Suprapubic skin (tissue), 4 donors: ENCODE measurements at regions not wholly inside any gene's neighbourhood (a gene's known extent, or its start where the extent isn't known, plus 50 kb on each side); places are given as distances from the start of the nearest gene placed in this dataset.

Experiments used
- DNase-seq, 2 donors: peaks; one replicate each; pipeline ENCODE4 v3.0.0-alpha.2; 2019; ENCODE audit warnings: low spot score in 2 of 2
- H3K27ac ChIP-seq: fragments of 200-600 bp; sonication (generic); one replicate; pipeline ENCODE4 v1.5.1; 2019
- H3K27me3 ChIP-seq: fragments of 200-600 bp; sonication (generic); one replicate; pipeline ENCODE4 v1.5.1; 2019
- H3K36me3 ChIP-seq: fragments of 200-600 bp; sonication (generic); one replicate; pipeline ENCODE4 v1.5.1; 2019
- H3K4me1 ChIP-seq: fragments of 200-600 bp; sonication (generic); one replicate; pipeline ENCODE4 v1.5.1; 2019
- H3K4me3 ChIP-seq: fragments of 200-600 bp; sonication (generic); one replicate; pipeline ENCODE4 v1.5.1; 2019; ENCODE audit warnings: mild to moderate bottlenecking
- H3K9me3 ChIP-seq: fragments of 200-600 bp; sonication (generic); one replicate; pipeline ENCODE4 v1.5.1; 2019
- EP300 ChIP-seq: sonication (generic); formaldehyde crosslinking; IDR thresholded peaks from one replicate; pipeline ENCODE4 v1.6.1; 2017; ENCODE audit warnings: antibody characterized with exemption
- POLR2A ChIP-seq, 2 donors: fragments of 450-650 bp; IDR thresholded peaks; one replicate each; pipeline ENCODE4 v1.6.1; 2017; ENCODE audit warnings: antibody characterized with exemption in 2 of 2, mild to moderate bottlenecking in 2 of 2, moderate library complexity in 2 of 2
- POLR2AphosphoS5 ChIP-seq, 3 donors: sonication (generic); formaldehyde crosslinking; IDR thresholded peaks; one replicate each; pipeline ENCODE4 v1.6.1; 2017; ENCODE audit warnings: antibody characterized with exemption in 3 of 3
- WGBS: methylation state at CpG from one replicate; pipeline ENCODE4 v1.1.5; 2018; 5-methylcytosine and 5-hydroxymethylcytosine counted together
- TF ChIP-seq, protein P1 (sequence below), 2 donors: fragments of 200-600 bp in 1 of 2; fragments of 450-650 bp in 1 of 2; sonication (generic) in 1 of 2; IDR thresholded peaks; one replicate each; pipeline ENCODE4 v1.5.1; 2016 to 2019; ENCODE audit warnings: antibody characterized with exemption in 2 of 2, mild to moderate bottlenecking in 1 of 2, moderate library complexity in 1 of 2

DNA sequence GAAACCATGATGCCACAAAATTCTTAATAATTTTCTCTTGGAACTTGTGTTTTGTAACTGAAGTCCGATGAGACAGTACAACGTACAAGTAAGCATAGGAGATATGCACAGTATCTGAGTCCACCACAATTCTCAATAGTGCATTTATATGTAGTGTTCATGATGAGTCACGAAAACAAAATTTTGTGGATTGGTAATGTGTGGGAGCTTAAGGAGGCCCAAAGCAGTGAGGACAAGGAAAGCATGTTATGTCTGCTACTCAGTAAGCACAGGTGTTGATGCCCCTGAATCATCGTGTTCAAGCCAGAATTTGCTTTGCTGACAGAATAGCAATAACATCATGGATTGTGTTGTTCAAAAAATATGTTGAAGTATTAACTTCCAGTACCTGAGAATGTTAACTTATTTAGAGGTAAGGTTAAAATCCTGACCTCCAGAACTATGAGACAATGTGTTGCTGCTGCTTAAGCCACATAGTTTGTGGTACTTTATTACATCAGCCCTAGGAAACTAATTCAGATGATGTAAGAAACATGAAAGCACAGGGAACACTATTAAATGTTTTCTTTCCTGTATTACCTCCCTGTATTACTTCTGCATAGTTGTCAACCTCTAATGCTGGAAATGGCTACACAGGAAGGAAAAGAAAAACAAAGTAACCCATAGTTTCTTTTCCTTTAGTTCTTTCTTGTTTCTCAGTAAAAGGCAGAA is 201.3 kb downstream of the SLITRK6 start:
- H3K4me3 ChIP-seq = no peak overlapping the region
- H3K9me3 ChIP-seq = no peaks in the 10 kb centered on the region
- no peaks in the 10 kb centered on the region for H3K4me1 ChIP-seq
- H3K36me3 ChIP-seq = no peaks in the 10 kb centered on the region
- TF ChIP-seq, protein P1, sequence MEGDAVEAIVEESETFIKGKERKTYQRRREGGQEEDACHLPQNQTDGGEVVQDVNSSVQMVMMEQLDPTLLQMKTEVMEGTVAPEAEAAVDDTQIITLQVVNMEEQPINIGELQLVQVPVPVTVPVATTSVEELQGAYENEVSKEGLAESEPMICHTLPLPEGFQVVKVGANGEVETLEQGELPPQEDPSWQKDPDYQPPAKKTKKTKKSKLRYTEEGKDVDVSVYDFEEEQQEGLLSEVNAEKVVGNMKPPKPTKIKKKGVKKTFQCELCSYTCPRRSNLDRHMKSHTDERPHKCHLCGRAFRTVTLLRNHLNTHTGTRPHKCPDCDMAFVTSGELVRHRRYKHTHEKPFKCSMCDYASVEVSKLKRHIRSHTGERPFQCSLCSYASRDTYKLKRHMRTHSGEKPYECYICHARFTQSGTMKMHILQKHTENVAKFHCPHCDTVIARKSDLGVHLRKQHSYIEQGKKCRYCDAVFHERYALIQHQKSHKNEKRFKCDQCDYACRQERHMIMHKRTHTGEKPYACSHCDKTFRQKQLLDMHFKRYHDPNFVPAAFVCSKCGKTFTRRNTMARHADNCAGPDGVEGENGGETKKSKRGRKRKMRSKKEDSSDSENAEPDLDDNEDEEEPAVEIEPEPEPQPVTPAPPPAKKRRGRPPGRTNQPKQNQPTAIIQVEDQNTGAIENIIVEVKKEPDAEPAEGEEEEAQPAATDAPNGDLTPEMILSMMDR (IDR thresholded peaks at IDR 0.05) = no peak
- TF ChIP-seq EP300 (no peak), POLR2A (IDR thresholded peaks at IDR 0.05) (no peak), POLR2AphosphoS5 (IDR thresholded peaks at IDR 0.05) (no peak)
- DNase-seq = no peak
- 84% methylated on average over 4 of the region's 4 CpGs for WGBS
- H3K27ac ChIP-seq = no peak overlapping the region
- H3K27me3 ChIP-seq = no peaks in the 10 kb centered on the region

DNA sequence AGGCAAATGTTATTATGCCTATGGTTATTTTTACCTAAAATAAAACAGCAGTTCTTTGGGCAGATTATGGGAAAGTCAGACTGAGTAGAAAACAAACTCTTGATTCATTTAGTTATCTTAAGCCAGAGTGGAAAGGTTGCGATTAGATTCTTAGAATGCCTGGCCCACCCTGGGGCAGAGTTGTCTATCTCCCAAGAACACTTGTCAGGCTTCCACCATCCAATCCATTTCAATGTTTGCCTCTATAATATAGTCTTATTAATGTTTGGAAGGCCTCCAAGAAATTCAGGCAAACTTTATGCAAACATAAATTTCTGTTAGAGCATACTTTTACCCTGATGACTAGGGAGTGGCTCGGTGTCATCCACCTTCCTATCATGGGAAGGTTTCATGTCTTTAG is 207.0 kb downstream of the SLITRK6 start:
- no peak for DNase-seq
- no peaks in the 10 kb centered on the region for H3K36me3 ChIP-seq
- H3K27ac ChIP-seq = no peak overlapping the region
- H3K27me3 ChIP-seq = no peaks in the 10 kb centered on the region
- H3K4me1 ChIP-seq = no peaks in the 10 kb centered on the region
- H3K9me3 ChIP-seq = no peaks in the 10 kb centered on the region
- no peak overlapping the region for H3K4me3 ChIP-seq
- WGBS = 76% methylated on average over 2 of the region's 2 CpGs
- TF ChIP-seq POLR2A (IDR thresholded peaks at IDR 0.05) = no peak
- TF ChIP-seq, protein P1 (IDR thresholded peaks at IDR 0.05) = no peak

DNA sequence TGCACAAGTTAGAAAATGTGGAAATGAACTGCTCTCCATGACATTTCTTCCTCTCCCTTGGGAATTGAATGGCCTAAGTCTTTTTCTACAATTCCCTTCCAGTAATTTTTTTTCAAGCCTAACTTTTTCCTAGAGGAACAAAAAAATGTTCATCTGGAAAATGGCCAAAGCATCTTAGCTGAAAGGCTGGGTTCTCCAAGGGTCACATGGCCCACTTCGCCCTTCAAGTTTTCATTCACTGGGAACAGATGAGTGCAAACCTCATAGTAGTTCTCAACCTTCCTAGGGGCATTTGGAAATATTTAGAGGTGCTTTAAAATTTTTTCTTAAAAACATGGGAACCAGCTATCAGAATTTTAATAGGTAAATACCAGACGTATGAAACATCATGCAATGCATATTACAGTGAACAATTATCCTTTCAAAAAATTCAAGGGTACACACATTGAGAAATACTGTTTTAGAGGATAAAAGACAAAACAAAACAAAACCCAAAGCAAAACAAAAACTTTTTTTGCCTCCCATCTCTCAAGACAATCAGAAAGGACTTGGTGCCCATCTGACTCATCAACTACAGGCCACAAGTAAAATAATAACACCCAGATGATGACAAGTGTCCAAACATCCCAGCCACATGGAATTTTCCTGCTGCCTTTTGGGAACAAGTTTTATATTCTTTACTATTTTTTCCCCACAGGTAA is 208.8 kb downstream of the SLITRK6 start:
- no peak overlapping the region for H3K4me3 ChIP-seq
- DNase-seq = no peak
- H3K4me1 ChIP-seq = no peaks in the 10 kb centered on the region
- no peaks in the 10 kb centered on the region for H3K36me3 ChIP-seq
- peaks cover 4% of the 10 kb centered on the region for H3K9me3 ChIP-seq
- H3K27me3 ChIP-seq = no peaks in the 10 kb centered on the region
- 70% methylated on average over 2 of the region's 2 CpGs for WGBS
- H3K27ac ChIP-seq = no peak overlapping the region
- TF ChIP-seq POLR2A (IDR thresholded peaks at IDR 0.05) (no peak), EP300 (no peak), POLR2AphosphoS5 (IDR thresholded peaks at IDR 0.05) (no peak)
- TF ChIP-seq, protein P1 (IDR thresholded peaks at IDR 0.05) = no peak

DNA sequence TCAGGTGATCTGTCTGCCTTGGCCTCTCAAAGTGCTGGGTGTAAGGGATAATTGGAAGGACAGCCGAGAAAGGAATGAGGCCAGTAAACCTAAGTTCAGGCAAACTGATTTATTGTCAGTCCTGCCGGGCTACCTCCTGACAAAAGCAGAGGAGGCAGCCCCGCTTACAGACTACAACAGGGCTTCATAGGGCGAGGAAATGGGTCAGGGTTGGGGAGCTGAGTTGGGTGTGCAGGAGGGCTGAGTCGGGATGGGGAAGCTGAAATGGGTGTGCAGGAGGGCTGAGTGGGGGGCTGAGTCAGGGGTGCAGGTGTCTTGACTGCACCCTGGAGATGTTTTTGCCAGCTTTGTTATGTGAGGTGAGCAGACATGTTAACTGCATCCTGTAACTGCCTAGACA is 210.2 kb downstream of the SLITRK6 start:
- H3K4me1 ChIP-seq = no peaks in the 10 kb centered on the region
- 87% methylated on average over 5 of the region's 5 CpGs for WGBS
- peaks cover 5% of the 10 kb centered on the region for H3K9me3 ChIP-seq
- no peak for DNase-seq
- H3K4me3 ChIP-seq = no peak overlapping the region
- H3K27ac ChIP-seq = no peak overlapping the region
- no peaks in the 10 kb centered on the region for H3K36me3 ChIP-seq
- H3K27me3 ChIP-seq = no peaks in the 10 kb centered on the region
- TF ChIP-seq EP300 (no peak), POLR2A (IDR thresholded peaks at IDR 0.05) (no peak), POLR2AphosphoS5 (IDR thresholded peaks at IDR 0.05) (no peak)
- TF ChIP-seq, protein P1 (IDR thresholded peaks at IDR 0.05) = no peak

DNA sequence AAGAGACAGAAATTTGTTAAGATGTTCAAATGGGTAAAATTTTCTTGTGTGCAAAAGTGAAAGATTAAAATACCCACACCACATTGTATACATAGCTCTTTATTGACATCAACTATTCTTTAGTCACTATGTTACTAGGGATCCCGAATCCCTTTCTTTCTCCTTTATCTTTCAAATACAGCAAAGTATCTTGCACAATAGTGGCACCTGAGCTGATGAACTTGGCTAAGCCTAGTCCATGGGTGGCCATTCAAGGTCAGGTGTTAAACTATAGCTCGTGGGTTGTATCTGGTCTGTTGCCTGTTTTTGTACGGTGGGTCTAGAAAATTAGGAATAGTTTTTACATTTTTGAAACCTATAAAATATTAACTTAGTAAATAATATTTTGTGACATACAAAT is 210.9 kb downstream of the SLITRK6 start:
- no peaks in the 10 kb centered on the region for H3K4me1 ChIP-seq
- 93% methylated on average over 3 of the region's 3 CpGs for WGBS
- peaks cover 5% of the 10 kb centered on the region for H3K9me3 ChIP-seq
- H3K27me3 ChIP-seq = no peaks in the 10 kb centered on the region
- no peak overlapping the region for H3K27ac ChIP-seq
- no peaks in the 10 kb centered on the region for H3K36me3 ChIP-seq
- TF ChIP-seq EP300 (no peak), POLR2A (IDR thresholded peaks at IDR 0.05) (no peak), POLR2AphosphoS5 (IDR thresholded peaks at IDR 0.05) (no peak)
- TF ChIP-seq, protein P1 (IDR thresholded peaks at IDR 0.05) = no peak
- DNase-seq = no peak
- H3K4me3 ChIP-seq = no peak overlapping the region
